Stomach (tissue), 4 donors: ENCODE measurements at regions not wholly inside any gene's neighbourhood (a gene's known extent, or its start where the extent isn't known, plus 50 kb on each side); places are given as distances from the start of the nearest gene placed in this dataset.

Experiments used
- CTCF ChIP-seq, 7 experiments: fragments of 450-650 bp in 4 of 7; fragments of 200-600 bp in 3 of 7; sonication (generic) in 3 of 7; IDR thresholded peaks; one replicate each; pipeline ENCODE4 v1.5.1; 2016 to 2019; ENCODE audit warnings: antibody characterized with exemption in 7 of 7, control low read depth in 2 of 7, mild to moderate bottlenecking in 1 of 7
- EP300 ChIP-seq: sonication (generic); formaldehyde crosslinking; IDR thresholded peaks from one replicate; pipeline ENCODE4 v1.6.1; 2017; ENCODE audit warnings: antibody characterized with exemption
- POLR2A ChIP-seq, 4 donors: fragments of 450-650 bp; IDR thresholded peaks; one replicate each; pipeline ENCODE4 v1.6.1; 2016; ENCODE audit warnings: antibody characterized with exemption in 4 of 4, control low read depth in 2 of 4, mild to moderate bottlenecking in 1 of 4, moderate library complexity in 1 of 4
- POLR2AphosphoS5 ChIP-seq, 3 donors: sonication (generic); formaldehyde crosslinking; IDR thresholded peaks; one replicate each; pipeline ENCODE4 v1.6.1; 2016; ENCODE audit warnings: antibody characterized with exemption in 3 of 3

DNA sequence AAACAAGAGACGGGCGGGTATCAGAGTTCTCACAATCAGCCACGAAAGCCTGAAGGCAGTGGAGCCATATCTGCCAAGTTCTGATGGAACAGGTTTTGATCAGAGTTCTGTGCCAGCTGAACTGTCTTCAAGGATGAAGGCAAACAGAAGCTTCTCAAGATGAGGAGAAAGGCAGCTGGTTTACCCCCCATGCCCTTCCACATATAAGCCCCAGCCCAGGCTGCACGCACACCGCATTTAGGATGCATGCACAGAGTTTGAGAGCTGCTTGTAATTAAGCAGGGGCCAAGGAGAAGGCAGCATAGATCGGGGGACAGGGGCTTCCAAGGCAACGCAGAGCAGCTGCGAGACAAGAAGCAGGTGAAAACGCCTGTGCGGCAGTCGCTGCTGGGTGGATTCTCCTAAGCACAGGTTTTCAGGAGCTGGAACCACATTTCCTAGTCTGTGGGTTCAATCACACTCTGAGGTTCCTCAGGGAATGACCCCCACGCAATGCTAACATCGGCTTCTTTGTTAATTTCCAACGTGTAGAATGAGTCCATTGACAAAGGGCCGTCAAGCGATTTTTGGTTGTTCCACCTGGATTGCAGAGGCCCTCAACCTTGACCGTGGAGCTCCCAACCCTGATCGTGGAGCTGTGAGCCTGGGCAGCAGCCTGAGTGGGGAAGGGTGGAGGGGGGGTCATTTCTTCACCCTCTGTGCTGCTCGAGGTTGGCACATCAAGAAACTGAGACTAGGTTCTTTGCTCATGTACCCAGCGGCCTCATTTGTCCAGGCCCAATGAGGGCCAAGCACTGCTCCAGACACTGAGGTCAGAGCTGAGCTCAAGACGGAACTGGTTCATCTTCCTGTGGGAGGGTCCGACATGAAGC lies 81.7 kb upstream of the SHISAL1 start:
- TF ChIP-seq CTCF (IDR thresholded peaks at IDR 0.05) (no peak), POLR2A (IDR thresholded peaks at IDR 0.05) (no peak), POLR2AphosphoS5 (IDR thresholded peaks at IDR 0.05) (no peak), EP300 (no peak)
